Testis (tissue), 2 donors: ENCODE measurements at regions not wholly inside any gene's neighbourhood (a gene's known extent, or its start where the extent isn't known, plus 50 kb on each side); places are given as distances from the start of the nearest gene placed in this dataset.

Experiments used
- POLR2A ChIP-seq: fragments of 450-650 bp; IDR thresholded peaks from one replicate; pipeline ENCODE4 v1.6.1; 2017; ENCODE audit warnings: antibody characterized with exemption, mild to moderate bottlenecking, moderate library complexity
- TF ChIP-seq, protein P1 (sequence below), 3 experiments: fragments of 450-650 bp in 2 of 3; fragments of 200-600 bp in 1 of 3; sonication (generic) in 1 of 3; IDR thresholded peaks; one replicate each; pipeline ENCODE4 v1.5.1; 2016 to 2019; ENCODE audit warnings: antibody characterized with exemption in 3 of 3, mild to moderate bottlenecking in 2 of 3, moderate library complexity in 1 of 3

DNA sequence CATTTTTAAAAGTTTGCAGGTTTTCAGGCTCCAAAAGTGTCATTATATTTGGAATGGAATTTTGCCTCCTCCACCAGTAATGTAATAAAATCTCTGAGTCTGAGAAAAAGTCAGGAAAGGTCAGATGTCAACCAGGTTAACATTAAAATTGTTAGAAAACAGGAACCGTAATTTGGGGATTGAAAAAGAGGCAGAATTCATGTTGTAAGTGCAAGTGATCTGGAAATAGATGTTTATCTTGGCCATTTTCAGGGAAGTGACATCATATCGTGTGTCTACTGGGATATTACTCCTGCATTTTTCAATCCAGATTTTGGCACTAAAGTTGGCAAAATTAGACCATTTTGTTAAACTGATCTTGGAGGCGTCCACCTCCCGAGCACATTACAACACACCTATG, 428.5 kb upstream of the MGMT start:
- TF ChIP-seq, protein P1, sequence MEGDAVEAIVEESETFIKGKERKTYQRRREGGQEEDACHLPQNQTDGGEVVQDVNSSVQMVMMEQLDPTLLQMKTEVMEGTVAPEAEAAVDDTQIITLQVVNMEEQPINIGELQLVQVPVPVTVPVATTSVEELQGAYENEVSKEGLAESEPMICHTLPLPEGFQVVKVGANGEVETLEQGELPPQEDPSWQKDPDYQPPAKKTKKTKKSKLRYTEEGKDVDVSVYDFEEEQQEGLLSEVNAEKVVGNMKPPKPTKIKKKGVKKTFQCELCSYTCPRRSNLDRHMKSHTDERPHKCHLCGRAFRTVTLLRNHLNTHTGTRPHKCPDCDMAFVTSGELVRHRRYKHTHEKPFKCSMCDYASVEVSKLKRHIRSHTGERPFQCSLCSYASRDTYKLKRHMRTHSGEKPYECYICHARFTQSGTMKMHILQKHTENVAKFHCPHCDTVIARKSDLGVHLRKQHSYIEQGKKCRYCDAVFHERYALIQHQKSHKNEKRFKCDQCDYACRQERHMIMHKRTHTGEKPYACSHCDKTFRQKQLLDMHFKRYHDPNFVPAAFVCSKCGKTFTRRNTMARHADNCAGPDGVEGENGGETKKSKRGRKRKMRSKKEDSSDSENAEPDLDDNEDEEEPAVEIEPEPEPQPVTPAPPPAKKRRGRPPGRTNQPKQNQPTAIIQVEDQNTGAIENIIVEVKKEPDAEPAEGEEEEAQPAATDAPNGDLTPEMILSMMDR (IDR thresholded peaks at IDR 0.05) = no peak
- no peak for TF ChIP-seq POLR2A
